HL-60 (cell line): ENCODE measurements at regions not wholly inside any gene's neighbourhood (a gene's known extent, or its start where the extent isn't known, plus 50 kb on each side); places are given as distances from the start of the nearest gene placed in this dataset.

ENCODE experiments used
- GABPA ChIP-seq: IDR thresholded peaks from 2 replicates; pipeline ENCODE4 v1.6.1; 2012; ENCODE audit warnings: low read depth
- POLR2AphosphoS5 ChIP-seq: IDR thresholded peaks from 2 replicates; pipeline ENCODE4 v1.6.1; 2012; ENCODE audit warnings: low read depth
- TF ChIP-seq, protein P1 (sequence below): IDR thresholded peaks from one replicate; pipeline ENCODE4 v1.5.1; 2011; ENCODE audit warnings: low read length, control low read depth, inconsistent platforms; ENCODE audit not compliant: insufficient read depth
- TF ChIP-seq, protein P2 (sequence below): IDR thresholded peaks from 2 replicates; pipeline ENCODE4 v1.6.1; 2012; ENCODE audit warnings: low read depth; ENCODE audit not compliant: insufficient replicate concordance

- TF ChIP-seq, protein P1, sequence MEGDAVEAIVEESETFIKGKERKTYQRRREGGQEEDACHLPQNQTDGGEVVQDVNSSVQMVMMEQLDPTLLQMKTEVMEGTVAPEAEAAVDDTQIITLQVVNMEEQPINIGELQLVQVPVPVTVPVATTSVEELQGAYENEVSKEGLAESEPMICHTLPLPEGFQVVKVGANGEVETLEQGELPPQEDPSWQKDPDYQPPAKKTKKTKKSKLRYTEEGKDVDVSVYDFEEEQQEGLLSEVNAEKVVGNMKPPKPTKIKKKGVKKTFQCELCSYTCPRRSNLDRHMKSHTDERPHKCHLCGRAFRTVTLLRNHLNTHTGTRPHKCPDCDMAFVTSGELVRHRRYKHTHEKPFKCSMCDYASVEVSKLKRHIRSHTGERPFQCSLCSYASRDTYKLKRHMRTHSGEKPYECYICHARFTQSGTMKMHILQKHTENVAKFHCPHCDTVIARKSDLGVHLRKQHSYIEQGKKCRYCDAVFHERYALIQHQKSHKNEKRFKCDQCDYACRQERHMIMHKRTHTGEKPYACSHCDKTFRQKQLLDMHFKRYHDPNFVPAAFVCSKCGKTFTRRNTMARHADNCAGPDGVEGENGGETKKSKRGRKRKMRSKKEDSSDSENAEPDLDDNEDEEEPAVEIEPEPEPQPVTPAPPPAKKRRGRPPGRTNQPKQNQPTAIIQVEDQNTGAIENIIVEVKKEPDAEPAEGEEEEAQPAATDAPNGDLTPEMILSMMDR: no peak
- TF ChIP-seq POLR2AphosphoS5 (no peak), GABPA (no peak)
- TF ChIP-seq, protein P2, sequence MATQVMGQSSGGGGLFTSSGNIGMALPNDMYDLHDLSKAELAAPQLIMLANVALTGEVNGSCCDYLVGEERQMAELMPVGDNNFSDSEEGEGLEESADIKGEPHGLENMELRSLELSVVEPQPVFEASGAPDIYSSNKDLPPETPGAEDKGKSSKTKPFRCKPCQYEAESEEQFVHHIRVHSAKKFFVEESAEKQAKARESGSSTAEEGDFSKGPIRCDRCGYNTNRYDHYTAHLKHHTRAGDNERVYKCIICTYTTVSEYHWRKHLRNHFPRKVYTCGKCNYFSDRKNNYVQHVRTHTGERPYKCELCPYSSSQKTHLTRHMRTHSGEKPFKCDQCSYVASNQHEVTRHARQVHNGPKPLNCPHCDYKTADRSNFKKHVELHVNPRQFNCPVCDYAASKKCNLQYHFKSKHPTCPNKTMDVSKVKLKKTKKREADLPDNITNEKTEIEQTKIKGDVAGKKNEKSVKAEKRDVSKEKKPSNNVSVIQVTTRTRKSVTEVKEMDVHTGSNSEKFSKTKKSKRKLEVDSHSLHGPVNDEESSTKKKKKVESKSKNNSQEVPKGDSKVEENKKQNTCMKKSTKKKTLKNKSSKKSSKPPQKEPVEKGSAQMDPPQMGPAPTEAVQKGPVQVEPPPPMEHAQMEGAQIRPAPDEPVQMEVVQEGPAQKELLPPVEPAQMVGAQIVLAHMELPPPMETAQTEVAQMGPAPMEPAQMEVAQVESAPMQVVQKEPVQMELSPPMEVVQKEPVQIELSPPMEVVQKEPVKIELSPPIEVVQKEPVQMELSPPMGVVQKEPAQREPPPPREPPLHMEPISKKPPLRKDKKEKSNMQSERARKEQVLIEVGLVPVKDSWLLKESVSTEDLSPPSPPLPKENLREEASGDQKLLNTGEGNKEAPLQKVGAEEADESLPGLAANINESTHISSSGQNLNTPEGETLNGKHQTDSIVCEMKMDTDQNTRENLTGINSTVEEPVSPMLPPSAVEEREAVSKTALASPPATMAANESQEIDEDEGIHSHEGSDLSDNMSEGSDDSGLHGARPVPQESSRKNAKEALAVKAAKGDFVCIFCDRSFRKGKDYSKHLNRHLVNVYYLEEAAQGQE: no peak
These were observed 259.6 kb upstream of the PPP2R2D start for GRCh38 chr10:131641231-131641630.
